ENCODE measurements at regions not wholly inside any gene's neighbourhood (a gene's known extent, or its start where the extent isn't known, plus 50 kb on each side); places are given as distances from the start of the nearest gene placed in this dataset.
"Not testable (repeated sequence)": the region's sequence is repeated elsewhere in the genome, so short reads cannot be mapped to it uniquely, and the experiment has no call there.

DNA sequence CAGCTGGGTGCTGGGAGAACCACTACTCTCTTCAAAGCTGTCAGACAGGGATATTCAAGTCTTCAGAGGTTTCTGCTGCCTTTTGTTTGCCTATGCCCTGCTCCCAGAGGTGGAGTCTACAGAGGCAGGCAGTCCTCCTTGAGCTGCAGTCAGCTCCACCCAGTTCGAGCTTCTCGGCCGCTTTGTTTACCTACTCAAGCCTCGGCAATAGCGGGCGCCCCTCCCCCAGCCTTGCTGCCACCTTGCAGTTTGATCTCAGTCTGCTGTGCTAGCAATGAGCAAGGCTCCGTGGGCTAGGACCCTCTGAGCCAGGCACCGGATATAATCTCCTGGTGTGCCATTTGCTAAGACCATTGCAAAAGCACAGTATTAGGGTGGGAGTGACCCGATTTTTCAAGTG is 106.8 kb upstream of the VGLL3 start:
- TF ChIP-seq, protein P1, sequence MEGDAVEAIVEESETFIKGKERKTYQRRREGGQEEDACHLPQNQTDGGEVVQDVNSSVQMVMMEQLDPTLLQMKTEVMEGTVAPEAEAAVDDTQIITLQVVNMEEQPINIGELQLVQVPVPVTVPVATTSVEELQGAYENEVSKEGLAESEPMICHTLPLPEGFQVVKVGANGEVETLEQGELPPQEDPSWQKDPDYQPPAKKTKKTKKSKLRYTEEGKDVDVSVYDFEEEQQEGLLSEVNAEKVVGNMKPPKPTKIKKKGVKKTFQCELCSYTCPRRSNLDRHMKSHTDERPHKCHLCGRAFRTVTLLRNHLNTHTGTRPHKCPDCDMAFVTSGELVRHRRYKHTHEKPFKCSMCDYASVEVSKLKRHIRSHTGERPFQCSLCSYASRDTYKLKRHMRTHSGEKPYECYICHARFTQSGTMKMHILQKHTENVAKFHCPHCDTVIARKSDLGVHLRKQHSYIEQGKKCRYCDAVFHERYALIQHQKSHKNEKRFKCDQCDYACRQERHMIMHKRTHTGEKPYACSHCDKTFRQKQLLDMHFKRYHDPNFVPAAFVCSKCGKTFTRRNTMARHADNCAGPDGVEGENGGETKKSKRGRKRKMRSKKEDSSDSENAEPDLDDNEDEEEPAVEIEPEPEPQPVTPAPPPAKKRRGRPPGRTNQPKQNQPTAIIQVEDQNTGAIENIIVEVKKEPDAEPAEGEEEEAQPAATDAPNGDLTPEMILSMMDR (IDR thresholded peaks at IDR 0.05): not testable (repeated sequence)
- not testable (repeated sequence) for TF ChIP-seq POLR2A (IDR thresholded peaks at IDR 0.05; ENCODE audit: low read depth)

Measured in esophagus muscularis mucosa (tissue), 3 donors.